ES-I3 (cell line): ENCODE measurements at regions not wholly inside any gene's neighbourhood (a gene's known extent, or its start where the extent isn't known, plus 50 kb on each side); places are given as distances from the start of the nearest gene placed in this dataset.
"Not testable (repeated sequence)": the region's sequence is repeated elsewhere in the genome, so short reads cannot be mapped to it uniquely, and the experiment has no call there.

Source experiments
- H3K36me3 ChIP-seq: 2 replicates; pipeline ENCODE4 v1.6.1; 2013; ENCODE audit warnings: mild to moderate bottlenecking, low read length, control low read depth, moderate library complexity; ENCODE audit not compliant: insufficient read depth
- H3K4me1 ChIP-seq: 2 replicates; pipeline ENCODE4 v1.6.1; 2013; ENCODE audit warnings: mild to moderate bottlenecking, control low read depth, low read length; ENCODE audit not compliant: insufficient read depth
- H3K9ac ChIP-seq: 2 replicates; pipeline ENCODE4 v1.6.1; 2013; ENCODE audit warnings: low read depth, mild to moderate bottlenecking, low read length, moderate library complexity
- H3K9me3 ChIP-seq: 2 replicates; pipeline ENCODE4 v1.6.1; 2013; ENCODE audit warnings: mild to moderate bottlenecking, low read length, moderate library complexity; ENCODE audit not compliant: control insufficient read depth, insufficient read depth

DNA sequence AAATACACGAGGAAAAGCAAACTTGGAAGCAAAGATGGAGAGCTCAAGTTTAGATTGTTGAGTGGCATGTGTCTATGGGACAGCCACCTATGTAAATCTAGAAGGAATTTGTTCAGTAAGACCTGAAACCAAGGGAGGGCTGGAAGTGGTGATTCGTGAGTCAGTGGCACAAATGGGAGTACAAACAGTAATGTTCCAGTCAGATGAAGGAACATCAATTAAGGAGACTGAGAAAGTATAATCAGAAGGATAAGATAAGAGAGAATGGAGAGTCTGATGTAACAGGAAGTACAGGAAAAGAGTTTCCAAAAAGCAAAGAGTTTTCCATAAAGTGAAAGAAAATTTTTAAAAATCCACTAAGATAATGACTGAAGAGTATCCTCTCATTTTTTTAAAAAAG is 544.2 kb downstream of the KIF20B start:
- H3K9me3 ChIP-seq, result 0 out of 2 replicates have a peak, but pooled peaks cover 3% of the 10 kb centered on the region
- H3K9ac ChIP-seq, result no peak overlapping the region
- peaks cover 4% of the 10 kb centered on the region; the same call in 1 of the 2 replicates for H3K4me1 ChIP-seq
- H3K36me3 ChIP-seq, result no peaks in the 10 kb centered on the region

DNA sequence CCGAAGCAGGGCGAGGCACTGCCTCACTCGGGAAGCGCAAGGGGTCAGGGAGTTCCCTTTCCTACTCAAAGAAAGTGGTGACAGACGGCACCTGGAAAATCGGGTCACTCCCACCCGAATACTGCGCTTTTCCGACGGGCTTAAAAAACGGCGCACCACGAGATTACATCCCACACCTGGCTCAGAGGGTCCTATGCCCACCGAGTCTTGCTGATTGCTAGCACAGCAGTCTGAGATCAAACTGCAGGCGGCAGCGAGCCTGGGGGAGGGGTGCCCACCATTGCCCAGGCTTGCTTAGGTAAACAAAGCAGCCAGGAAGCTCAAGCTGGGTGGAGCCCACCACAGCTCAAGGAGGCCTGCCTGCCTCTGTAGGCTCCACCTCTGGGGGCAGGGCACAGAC is 549.4 kb downstream of the KIF20B start:
- not testable (repeated sequence) for H3K9me3 ChIP-seq, H3K36me3 ChIP-seq, H3K9ac ChIP-seq, H3K4me1 ChIP-seq

DNA sequence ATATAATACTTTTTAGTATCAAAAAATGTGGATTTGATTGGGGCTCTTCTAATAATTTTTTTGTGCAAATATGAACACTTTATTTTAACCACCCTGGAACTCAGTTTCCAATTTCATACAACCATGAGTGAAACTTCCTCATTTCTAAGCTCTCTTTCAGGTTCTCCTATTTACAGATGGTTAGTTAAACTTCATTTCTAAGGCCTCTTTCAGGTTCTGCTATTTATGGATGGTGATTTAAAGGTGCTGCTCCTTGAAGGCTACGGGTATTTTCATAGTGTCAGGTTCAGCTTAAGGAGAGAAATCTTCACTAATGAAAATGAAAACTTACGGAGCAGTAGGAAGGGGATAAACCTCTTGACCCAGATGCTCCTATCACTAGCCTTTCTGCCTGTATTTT is 568.3 kb downstream of the KIF20B start:
- Histone ChIP-seq H3K9ac (no peak overlapping the region), H3K36me3 (no peaks in the 10 kb centered on the region), H3K9me3 (0 out of 2 replicates have a peak, but pooled peaks cover 3% of the 10 kb centered on the region), H3K4me1 (no peaks in the 10 kb centered on the region)

DNA sequence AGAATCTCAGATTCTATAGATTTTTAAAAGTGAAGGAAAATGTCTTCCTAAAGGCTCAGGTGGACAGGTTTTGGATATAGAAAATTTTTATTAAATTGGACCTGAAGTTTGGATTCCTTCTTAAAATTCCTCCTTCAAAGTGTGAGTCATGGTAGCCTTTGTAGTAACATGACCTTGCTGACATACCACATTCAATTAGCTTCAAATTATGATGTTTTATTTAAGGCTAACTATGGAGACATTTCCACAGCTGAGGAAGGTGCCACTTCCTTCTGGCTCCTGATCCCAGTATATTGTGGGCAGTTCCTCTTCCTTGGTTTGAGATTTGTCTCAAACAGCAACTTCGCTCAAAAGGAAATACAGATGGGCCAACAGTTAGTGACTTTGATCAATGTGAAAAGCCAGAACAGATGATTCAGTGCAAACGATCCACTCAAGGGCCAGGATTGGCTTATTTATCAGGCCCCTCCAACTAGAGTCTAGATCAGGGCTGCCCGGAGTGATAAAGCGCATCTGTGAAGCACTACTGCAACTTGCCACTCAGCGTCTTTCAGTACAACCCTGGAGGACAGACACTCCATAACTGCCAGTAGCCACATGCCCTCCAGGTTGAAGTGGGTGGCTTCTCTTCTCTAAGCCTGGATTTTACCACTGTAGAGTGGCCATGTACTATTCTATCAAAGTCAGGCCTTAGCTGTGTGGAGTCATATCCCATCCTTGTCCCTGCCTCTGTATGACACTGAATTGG is 573.5 kb downstream of the KIF20B start:
- Histone ChIP-seq H3K36me3 (no peaks in the 10 kb centered on the region), H3K9me3 (no peaks in the 10 kb centered on the region), H3K9ac (no peak overlapping the region), H3K4me1 (no peaks in the 10 kb centered on the region; the same call in 1 of the 2 replicates)

DNA sequence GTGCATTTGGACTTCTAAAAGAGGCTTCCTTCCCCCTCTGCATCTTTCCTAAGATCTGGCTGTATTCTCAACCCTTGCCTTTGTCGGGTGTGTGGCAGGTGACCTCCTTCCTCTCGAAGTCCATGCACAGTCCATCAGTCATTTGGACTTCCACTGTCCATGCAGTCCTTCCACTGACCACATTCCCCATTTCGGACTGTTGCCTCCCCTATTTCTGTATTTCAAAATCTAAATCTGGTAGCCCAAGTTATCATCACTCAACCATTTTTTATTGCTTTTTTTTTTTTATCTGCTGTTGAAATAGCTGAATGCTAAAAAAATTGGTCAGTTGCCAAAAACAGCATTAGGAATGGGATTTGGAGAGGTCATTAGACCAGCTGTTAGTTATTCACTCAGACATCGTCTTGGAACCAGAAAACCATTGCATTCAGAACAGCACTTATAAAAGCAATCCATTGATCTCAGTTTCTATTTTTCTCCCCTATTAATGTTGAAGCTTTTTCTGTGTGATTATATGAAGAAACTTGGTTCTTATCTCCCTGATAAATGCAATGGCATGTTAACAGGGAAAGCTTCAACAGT is 575.6 kb downstream of the KIF20B start:
- no peaks in the 10 kb centered on the region for H3K9me3 ChIP-seq
- no peak overlapping the region for H3K9ac ChIP-seq
- no peaks in the 10 kb centered on the region; the same call in 1 of the 2 replicates for H3K4me1 ChIP-seq
- H3K36me3 ChIP-seq, result no peaks in the 10 kb centered on the region

DNA sequence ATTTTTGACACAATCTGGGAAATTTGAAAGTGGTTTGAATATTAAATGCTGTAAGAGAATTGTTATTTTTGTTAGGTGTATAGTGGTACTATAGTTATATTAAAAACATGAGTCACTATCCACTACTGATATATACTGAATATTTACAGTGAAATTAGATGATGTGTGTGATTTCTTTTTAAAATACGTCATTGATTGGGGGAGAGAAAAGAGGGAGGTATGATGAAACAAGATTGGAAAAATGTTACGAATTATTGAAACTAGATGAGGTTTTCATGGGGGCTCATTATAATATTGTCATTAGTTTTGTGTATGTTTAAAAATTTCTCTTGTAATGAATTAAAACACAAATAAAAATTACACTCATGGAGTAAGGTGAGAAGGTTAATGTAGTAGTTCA is 571.4 kb downstream of the HTR7 start:
- Histone ChIP-seq H3K4me1 (peaks cover 19% of the 10 kb centered on the region), H3K9me3 (no peaks in the 10 kb centered on the region), H3K9ac (no peak overlapping the region), H3K36me3 (no peaks in the 10 kb centered on the region)

DNA sequence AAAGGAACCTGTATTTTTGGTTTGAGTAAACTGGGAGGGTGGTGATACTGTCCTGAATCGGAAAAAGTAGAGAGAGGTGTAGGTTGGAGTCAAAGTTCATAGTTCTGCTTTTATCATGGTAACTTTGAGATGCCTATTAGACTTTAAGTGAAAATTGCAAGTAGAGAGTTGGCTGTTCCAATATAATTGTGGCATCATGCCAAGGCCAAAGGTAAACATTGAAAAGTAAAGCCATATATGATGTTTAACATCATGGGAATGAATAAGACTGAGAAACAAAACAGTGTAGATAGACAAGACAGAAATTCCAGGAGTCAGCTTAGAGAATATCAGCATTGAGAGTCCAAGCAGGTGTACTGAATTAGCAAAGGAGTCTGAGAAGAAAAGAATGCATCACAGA is 570.9 kb downstream of the HTR7 start:
- Histone ChIP-seq H3K9ac (no peak overlapping the region), H3K9me3 (no peaks in the 10 kb centered on the region), H3K4me1 (peaks cover 20% of the 10 kb centered on the region), H3K36me3 (no peaks in the 10 kb centered on the region)

DNA sequence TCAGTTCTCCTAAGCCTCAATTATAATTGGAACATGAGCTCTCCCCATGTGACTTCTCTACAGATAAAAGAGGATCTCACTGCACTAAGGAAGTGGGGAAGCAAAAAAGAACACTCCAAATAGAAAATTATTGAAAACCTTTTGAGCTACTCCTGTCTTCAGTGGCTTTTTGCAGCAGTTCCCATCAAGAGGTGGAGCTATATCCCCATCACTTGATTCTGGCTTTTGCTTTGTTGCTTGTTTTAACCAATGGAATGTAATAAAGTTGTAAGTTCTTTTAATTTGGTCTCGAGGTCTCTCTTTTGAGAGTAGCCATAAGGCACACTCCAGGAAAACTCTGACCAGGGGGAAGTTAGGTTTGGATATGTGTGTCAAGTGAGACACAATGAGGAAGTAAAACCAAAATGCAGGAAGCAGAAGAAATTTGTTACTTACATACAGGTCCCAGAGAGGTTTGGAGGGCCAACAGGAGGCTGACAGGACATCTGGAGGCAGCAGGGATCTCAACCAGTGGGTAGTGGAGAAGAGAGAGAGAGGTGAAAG is 569.4 kb downstream of the HTR7 start:
- H3K4me1 ChIP-seq, result peaks cover 23% of the 10 kb centered on the region
- no peaks in the 10 kb centered on the region for H3K9me3 ChIP-seq
- no peaks in the 10 kb centered on the region for H3K36me3 ChIP-seq
- H3K9ac ChIP-seq, result no peak overlapping the region

DNA sequence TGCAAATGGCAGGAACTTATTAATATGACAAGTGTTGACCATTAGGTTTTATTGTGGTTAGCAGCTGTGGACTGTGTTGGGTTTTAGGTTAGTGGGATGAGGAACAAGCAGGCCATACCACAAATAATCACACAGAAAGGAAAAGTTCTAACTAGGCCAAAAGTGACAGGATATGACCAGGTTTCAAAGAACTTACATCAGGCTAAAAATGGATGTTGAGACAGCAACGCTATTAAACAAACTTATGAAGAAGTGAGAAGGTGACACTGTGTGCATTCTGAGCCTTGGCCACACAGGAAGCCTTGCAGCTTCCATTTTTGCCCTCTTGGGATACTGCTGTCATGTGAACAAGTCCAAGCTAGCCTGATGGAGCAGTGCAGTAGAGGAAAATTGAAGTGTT is 568.8 kb downstream of the HTR7 start:
- Histone ChIP-seq H3K9ac (no peak overlapping the region), H3K36me3 (no peaks in the 10 kb centered on the region), H3K4me1 (peaks cover 28% of the 10 kb centered on the region), H3K9me3 (no peaks in the 10 kb centered on the region)

DNA sequence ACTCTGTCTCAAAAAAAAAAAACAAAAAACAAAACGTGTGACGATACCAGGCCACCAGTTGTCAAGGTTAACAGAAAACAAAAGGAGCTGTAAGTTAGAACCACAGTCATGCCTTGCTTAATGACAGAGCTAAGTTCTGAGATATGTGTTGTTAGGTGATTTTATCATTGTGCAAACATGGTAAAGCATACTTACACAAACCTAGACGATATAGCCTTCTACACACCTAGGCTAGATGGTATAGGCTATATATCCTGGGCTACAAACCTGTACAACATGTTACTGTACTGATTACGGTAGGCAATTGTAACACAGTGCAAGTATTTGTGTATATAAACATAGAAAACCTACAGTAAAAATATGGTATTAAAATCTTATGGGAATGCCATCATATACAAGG is 564.2 kb downstream of the HTR7 start:
- no peak overlapping the region for H3K9ac ChIP-seq
- peaks cover 8% of the 10 kb centered on the region; the same call in 1 of the 2 replicates for H3K36me3 ChIP-seq
- peaks cover 30% of the 10 kb centered on the region for H3K4me1 ChIP-seq
- H3K9me3 ChIP-seq, result no peaks in the 10 kb centered on the region

DNA sequence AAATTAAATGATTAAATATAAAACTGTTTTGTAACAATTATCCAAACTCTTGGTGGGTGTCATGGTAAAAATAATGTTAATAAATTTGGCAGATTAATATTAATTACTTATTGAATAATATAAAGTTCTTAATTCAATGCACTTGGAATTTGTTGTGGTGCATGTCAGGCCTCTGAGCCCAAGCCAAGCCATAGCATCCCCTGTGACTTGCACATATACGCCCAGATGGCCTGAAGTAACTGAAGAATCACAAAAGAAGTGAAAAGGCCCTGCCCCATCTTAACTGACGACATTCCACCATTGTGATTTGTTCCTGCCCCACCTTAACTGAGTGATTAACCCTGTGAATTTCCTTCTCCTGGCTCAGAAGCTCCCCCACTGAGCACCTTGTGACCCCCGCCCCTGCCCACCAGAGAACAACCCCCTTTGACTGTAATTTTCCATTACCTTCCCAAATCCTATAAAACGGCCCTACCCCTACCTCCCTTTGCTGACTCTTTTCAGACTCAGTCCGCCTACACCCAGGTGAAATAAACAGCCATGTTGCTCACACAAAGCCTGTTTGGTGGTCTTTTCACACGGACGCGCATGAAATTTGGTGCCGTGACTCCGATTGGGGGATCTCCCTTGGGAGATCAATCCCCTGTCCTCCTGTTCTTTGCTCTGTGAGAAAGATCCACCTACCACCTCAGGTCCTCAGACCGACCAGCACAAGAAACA is 562.9 kb downstream of the HTR7 start:
- H3K4me1 ChIP-seq, result peaks cover 23% of the 10 kb centered on the region; the same call in 1 of the 2 replicates
- H3K36me3 ChIP-seq, H3K9me3 ChIP-seq: not testable (repeated sequence)
- peak overlapping the region; percentile 90 for H3K9ac ChIP-seq

DNA sequence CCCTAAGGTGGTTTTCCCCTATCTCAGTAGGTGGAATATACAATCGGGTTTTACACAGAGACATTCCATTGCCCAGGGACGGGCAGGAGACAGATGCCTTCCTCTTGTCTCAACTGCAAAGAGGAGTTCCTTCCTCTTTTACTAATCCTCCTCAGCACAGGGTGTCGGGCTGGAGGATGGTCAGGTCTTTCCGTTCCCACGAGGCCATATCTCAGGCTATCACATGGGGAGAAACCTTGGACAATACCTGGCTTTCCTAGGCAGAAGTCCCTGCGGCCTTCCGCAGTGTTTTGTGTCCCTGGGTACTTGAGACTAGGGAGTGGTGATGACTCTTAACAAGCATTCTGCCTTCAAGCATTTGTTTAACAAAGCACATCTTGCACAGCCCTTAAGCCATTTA is 555.8 kb downstream of the HTR7 start:
- H3K9me3 ChIP-seq, H3K36me3 ChIP-seq, H3K4me1 ChIP-seq: not testable (repeated sequence)

DNA sequence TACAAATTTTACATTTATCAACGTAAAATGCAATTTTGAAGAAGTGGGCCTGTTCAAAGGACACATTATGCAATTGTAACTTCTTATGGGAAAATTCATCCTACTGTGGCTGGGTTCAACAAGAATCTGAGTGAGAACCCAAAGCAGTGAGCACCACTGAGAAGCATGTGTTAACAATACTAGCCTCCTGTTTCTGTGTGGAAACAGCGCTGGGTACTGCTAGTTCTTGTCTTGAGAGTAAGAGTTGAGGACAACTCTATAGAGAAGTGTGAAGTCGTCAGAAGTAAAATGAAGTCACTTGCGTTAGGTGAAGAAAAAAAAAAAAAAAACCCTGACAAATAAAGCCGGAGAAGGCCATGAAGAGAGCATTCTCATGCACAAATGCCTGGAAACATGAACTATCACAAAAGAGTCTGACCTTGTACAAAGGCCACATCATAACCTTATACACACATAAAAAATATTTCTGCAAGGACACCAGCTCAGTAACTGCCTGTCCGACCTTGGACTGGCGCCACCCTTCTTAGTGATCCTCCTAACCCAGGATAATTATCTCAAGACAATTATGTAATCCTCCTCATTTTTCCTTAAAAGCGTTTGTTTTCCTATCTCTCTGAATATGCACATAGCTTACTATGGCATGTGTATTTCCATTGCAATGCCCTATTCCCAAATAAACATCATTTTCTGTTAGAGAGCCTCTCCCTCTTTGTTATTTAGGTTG is 554.9 kb downstream of the HTR7 start:
- H3K36me3 ChIP-seq, result peaks cover 4% of the 10 kb centered on the region; the same call in 1 of the 2 replicates
- peaks cover 8% of the 10 kb centered on the region for H3K4me1 ChIP-seq
- no peak overlapping the region for H3K9ac ChIP-seq
- H3K9me3 ChIP-seq, result no peaks in the 10 kb centered on the region

More for the DNA sequence above, 555.8 kb downstream of the HTR7 start:
- peak overlapping the region; percentile 26; the same call in 1 of the 2 replicates for H3K9ac ChIP-seq

DNA sequence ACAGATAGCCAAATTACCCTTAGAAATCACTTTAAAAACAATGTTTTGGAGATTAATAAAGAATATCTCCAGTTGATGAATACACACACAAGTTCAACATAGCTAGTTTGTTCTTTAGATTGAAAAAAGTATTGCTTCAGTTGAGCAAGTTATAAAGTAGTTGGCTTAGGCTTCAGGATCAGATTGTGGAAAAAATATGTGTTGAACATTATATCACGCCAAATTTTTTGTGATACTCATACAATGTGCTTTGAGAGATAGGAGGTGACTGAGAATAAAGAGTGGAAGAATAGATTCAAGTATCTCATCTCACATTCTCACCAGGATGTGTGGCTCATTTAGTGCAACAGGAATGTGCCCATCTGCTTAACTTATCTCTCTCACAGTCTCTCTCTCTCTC is 553.3 kb downstream of the HTR7 start:
- peaks cover 8% of the 10 kb centered on the region for H3K4me1 ChIP-seq
- no peaks in the 10 kb centered on the region for H3K36me3 ChIP-seq
- H3K9ac ChIP-seq, result no peak overlapping the region
- no peaks in the 10 kb centered on the region for H3K9me3 ChIP-seq
